ENCODE measurements at regions not wholly inside any gene's neighbourhood (a gene's known extent, or its start where the extent isn't known, plus 50 kb on each side); places are given as distances from the start of the nearest gene placed in this dataset.

DNA sequence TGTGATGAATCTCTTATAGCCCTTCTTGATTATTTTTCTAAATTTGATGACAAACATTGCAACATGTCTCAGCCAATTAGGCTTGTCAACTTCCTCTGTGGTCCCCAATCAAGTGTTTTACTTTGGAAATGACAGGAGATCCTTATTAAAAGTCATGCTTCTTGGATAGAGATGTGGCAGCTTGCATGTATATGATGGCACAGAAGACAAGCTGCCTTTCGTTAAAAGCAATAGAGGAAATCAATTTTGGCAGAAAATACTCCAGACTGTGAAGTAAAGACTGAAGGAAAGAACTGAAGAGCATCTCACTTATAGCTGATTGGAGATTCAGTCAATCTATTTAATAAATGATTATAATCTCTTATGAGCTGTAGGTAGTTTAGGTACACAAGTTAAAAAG is 419.6 kb downstream of the PCDH7 start:
- H3K27ac Mint-ChIP-seq (ENCODE audit: unreplicated experiment), result no peak overlapping the region
- no peaks in the 10 kb centered on the region for H3K9me3 Mint-ChIP-seq (ENCODE audit: unreplicated experiment)
- H3K27me3 Mint-ChIP-seq (ENCODE audit: unreplicated experiment), result no peaks in the 10 kb centered on the region
- no peak for DNase-seq (ENCODE audit: low spot score)
- no peaks in the 10 kb centered on the region for H3K36me3 Mint-ChIP-seq (ENCODE audit: low read depth, unreplicated experiment)
- no peak for TF ChIP-seq CTCF (IDR thresholded peaks at IDR 0.05; ENCODE audit: unreplicated experiment)
- no peaks in the 10 kb centered on the region for H3K4me1 Mint-ChIP-seq (ENCODE audit: unreplicated experiment)
- no peak overlapping the region for H3K4me3 Mint-ChIP-seq (ENCODE audit: unreplicated experiment)

DNA sequence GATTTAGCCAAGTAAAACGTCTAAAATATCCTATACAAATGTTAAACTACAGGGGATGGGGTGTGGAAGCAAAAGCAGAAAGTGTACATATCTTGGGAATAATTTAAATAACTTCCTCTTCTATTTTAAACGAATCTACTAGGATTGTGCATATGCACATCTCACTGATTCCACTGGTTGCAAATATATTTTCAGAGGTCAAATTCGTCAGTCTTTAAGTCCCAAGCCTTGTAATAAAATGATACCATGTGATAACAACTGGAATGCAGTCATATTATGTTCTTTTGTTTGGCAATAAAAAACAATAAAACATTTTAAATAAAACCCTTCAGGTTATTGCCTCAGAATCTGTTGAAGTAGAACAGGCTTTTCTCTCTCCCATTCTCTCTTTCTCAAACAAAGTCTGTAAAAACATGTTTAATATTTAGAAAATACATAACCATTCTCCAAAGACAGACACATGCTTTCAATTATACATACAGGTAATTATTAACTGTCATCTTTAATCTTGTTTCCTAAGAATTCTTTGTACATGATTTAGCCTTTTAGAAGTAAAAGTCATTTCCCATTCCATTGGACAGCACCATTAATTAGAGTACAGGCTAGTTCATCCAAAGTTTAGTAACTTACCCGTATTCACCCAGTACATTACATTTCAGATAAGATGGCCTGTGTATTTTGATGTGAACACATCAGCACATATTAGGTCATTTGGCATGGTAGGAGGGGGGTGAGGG is 421.1 kb downstream of the PCDH7 start:
- Mint-ChIP-seq H3K4me1 (ENCODE audit: unreplicated experiment) (no peaks in the 10 kb centered on the region), H3K36me3 (ENCODE audit: low read depth, unreplicated experiment) (no peaks in the 10 kb centered on the region), H3K4me3 (ENCODE audit: unreplicated experiment) (no peak overlapping the region), H3K27me3 (ENCODE audit: unreplicated experiment) (no peaks in the 10 kb centered on the region), H3K27ac (ENCODE audit: unreplicated experiment) (no peak overlapping the region), H3K9me3 (ENCODE audit: unreplicated experiment) (no peaks in the 10 kb centered on the region)
- no peak for TF ChIP-seq CTCF (IDR thresholded peaks at IDR 0.05; ENCODE audit: unreplicated experiment)
- DNase-seq (ENCODE audit: low spot score), result no peak

GRCh38 chr4:31141832-31142142 is 421.6 kb downstream of the PCDH7 start:
- no peaks in the 10 kb centered on the region for H3K27me3 Mint-ChIP-seq (ENCODE audit: unreplicated experiment)
- no peak for TF ChIP-seq CTCF (IDR thresholded peaks at IDR 0.05; ENCODE audit: unreplicated experiment)
- no peaks in the 10 kb centered on the region for H3K9me3 Mint-ChIP-seq (ENCODE audit: unreplicated experiment)
- H3K36me3 Mint-ChIP-seq (ENCODE audit: low read depth, unreplicated experiment), result no peaks in the 10 kb centered on the region
- no peak for DNase-seq (ENCODE audit: low spot score)
- no peaks in the 10 kb centered on the region for H3K4me1 Mint-ChIP-seq (ENCODE audit: unreplicated experiment)
- no peak overlapping the region for H3K27ac Mint-ChIP-seq (ENCODE audit: unreplicated experiment)
- no peak overlapping the region for H3K4me3 Mint-ChIP-seq (ENCODE audit: unreplicated experiment)

DNA sequence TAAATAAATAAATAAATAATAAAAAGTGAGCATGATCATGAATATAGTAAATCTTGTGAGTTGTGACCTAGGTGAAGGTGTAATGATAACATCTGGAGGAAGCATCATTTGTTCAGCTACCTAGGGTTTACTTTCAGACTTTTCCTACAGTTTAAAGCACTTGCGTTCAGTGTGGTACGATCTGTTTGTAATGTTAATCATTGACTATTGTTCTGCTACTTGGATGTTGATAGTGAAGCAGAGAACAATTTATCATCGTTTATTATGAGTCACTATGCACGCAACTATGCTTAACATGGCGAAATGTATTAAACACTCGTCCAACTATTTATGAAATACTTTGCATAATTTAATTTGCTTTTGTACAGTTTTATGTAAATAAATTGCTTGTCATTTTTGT is 426.2 kb downstream of the PCDH7 start:
- DNase-seq (ENCODE audit: low spot score), result no peak
- no peak for TF ChIP-seq CTCF (IDR thresholded peaks at IDR 0.05; ENCODE audit: unreplicated experiment)
- Mint-ChIP-seq H3K9me3 (ENCODE audit: unreplicated experiment) (no peaks in the 10 kb centered on the region), H3K27me3 (ENCODE audit: unreplicated experiment) (no peaks in the 10 kb centered on the region), H3K4me1 (ENCODE audit: unreplicated experiment) (no peaks in the 10 kb centered on the region), H3K4me3 (ENCODE audit: unreplicated experiment) (no peak overlapping the region), H3K36me3 (ENCODE audit: low read depth, unreplicated experiment) (no peaks in the 10 kb centered on the region), H3K27ac (ENCODE audit: unreplicated experiment) (no peak overlapping the region)

GRCh38 chr4:31148990-31149389 is 428.8 kb downstream of the PCDH7 start:
- H3K4me3 Mint-ChIP-seq (ENCODE audit: unreplicated experiment), result no peak overlapping the region
- TF ChIP-seq CTCF (IDR thresholded peaks at IDR 0.05; ENCODE audit: unreplicated experiment), result no peak
- H3K9me3 Mint-ChIP-seq (ENCODE audit: unreplicated experiment), result no peaks in the 10 kb centered on the region
- no peaks in the 10 kb centered on the region for H3K27me3 Mint-ChIP-seq (ENCODE audit: unreplicated experiment)
- H3K27ac Mint-ChIP-seq (ENCODE audit: unreplicated experiment), result no peak overlapping the region
- no peak for DNase-seq (ENCODE audit: low spot score)
- no peaks in the 10 kb centered on the region for H3K36me3 Mint-ChIP-seq (ENCODE audit: low read depth, unreplicated experiment)
- H3K4me1 Mint-ChIP-seq (ENCODE audit: unreplicated experiment), result no peaks in the 10 kb centered on the region

Measured in endothelial cell (in vitro differentiated cells).